Mesendoderm (in vitro differentiated cells): ENCODE measurements at regions not wholly inside any gene's neighbourhood (a gene's known extent, or its start where the extent isn't known, plus 50 kb on each side); places are given as distances from the start of the nearest gene placed in this dataset.
"Not testable (repeated sequence)": the region's sequence is repeated elsewhere in the genome, so short reads cannot be mapped to it uniquely, and the experiment has no call there.

ENCODE experiments used
- DNase-seq: peaks from one replicate; pipeline ENCODE4 v3.0.0; 2013
- H2AK5ac ChIP-seq: 2 replicates; pipeline ENCODE4 v1.6.1; 2013; ENCODE audit warnings: low read length, inconsistent platforms
- H2BK120ac ChIP-seq: 2 replicates; pipeline ENCODE4 v1.6.1; 2013; ENCODE audit warnings: low read depth, mild to moderate bottlenecking, low read length, moderate library complexity, mixed read lengths
- H2BK15ac ChIP-seq: replicated peaks from 2 replicates; pipeline ENCODE4 v1.6.1; 2013; ENCODE audit warnings: low read depth, mild to moderate bottlenecking, moderate library complexity
- H2BK5ac ChIP-seq: 2 replicates; pipeline ENCODE4 v1.6.1; 2013; ENCODE audit warnings: low read length, inconsistent platforms
- H3K18ac ChIP-seq: 2 replicates; pipeline ENCODE4 v1.6.1; 2013; ENCODE audit warnings: mild to moderate bottlenecking, low read length, mixed read lengths
- H3K23ac ChIP-seq: one replicate; pipeline ENCODE4 v1.6.1; 2013; ENCODE audit warnings: low read length
- H3K27ac ChIP-seq: 2 replicates; pipeline ENCODE4 v1.5.1; 2013; ENCODE audit warnings: low read depth, mild to moderate bottlenecking, inconsistent platforms, low read length, moderate library complexity
- H3K27me3 ChIP-seq: 2 replicates; pipeline ENCODE4 v1.6.1; 2013; ENCODE audit warnings: low read length, control low read depth, mild to moderate bottlenecking, inconsistent platforms; ENCODE audit not compliant: insufficient read depth, poor library complexity
- H3K36me3 ChIP-seq: 2 replicates; pipeline ENCODE4 v1.6.1; 2013; ENCODE audit warnings: low read length, inconsistent platforms; ENCODE audit not compliant: control insufficient read depth, insufficient read depth
- H3K4ac ChIP-seq: one replicate; pipeline ENCODE4 v1.6.1; 2013; ENCODE audit warnings: low read depth, mild to moderate bottlenecking, low read length, moderate library complexity
- H3K4me1 ChIP-seq: 2 replicates; pipeline ENCODE4 v1.6.1; 2013; ENCODE audit warnings: low read depth, low read length, inconsistent platforms; ENCODE audit not compliant: control insufficient read depth
- H3K4me2 ChIP-seq: 2 replicates; pipeline ENCODE4 v1.6.1; 2013; ENCODE audit warnings: low read length
- H3K4me3 ChIP-seq: 2 replicates; pipeline ENCODE4 v1.5.1; 2013; ENCODE audit warnings: mild to moderate bottlenecking, low read length
- H3K56ac ChIP-seq: one replicate; pipeline ENCODE4 v1.6.1; 2013; ENCODE audit warnings: low read length
- H3K79me1 ChIP-seq: 2 replicates; pipeline ENCODE4 v1.6.1; 2013; ENCODE audit warnings: low read length, inconsistent platforms
- H3K79me2 ChIP-seq: 2 replicates; pipeline ENCODE4 v1.6.1; 2013; ENCODE audit warnings: mild to moderate bottlenecking, low read length; ENCODE audit not compliant: control insufficient read depth, insufficient read depth
- H3K9ac ChIP-seq: 2 replicates; pipeline ENCODE4 v1.6.1; 2013; ENCODE audit warnings: low read length, inconsistent platforms
- H4K5ac ChIP-seq: one replicate; pipeline ENCODE4 v1.6.1; 2013; ENCODE audit warnings: low read length
- H4K8ac ChIP-seq: one replicate; pipeline ENCODE4 v1.6.1; 2013; ENCODE audit warnings: low read depth, mild to moderate bottlenecking, control low read depth, low read length, moderate library complexity
- WGBS: extraction: QIAGEN DNeasy Blood & Tissue Kit; methylation state at CpG from one replicate; pipeline ENCODE4 v1.1.7; 2013; ENCODE audit warnings: low lambda C conversion rate, missing lambda C conversion rate; ENCODE audit not compliant: insufficient coverage; ENCODE audit errors: extremely low coverage; 5-methylcytosine and 5-hydroxymethylcytosine counted together

DNA sequence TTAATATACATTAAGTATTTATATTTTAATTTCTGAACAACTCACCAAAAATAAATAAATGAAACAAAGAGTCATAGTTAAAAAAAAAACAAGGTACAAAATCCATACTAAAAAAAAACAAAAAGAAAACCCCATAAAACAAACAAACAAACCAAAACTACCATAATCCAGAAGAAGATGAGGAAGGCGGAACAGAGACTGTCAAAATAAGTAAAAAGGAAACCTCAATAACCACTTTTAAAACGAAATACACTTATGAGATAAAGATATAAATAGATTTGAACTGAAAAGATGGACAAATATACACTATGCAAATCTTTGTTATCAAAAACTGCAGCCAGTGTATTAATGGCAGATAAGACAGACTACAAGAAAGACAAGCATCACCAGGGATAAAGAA lies 103.3 kb downstream of the POTEB3 start:
- not testable (repeated sequence) for H3K4me3 ChIP-seq, H3K9ac ChIP-seq, H2BK120ac ChIP-seq, H3K27ac ChIP-seq, H3K4me1 ChIP-seq, H3K4me2 ChIP-seq, H3K79me1 ChIP-seq, H3K79me2 ChIP-seq, H3K23ac ChIP-seq, H2AK5ac ChIP-seq, H3K18ac ChIP-seq, H3K27me3 ChIP-seq, DNase-seq, H2BK5ac ChIP-seq, H3K56ac ChIP-seq, H3K4ac ChIP-seq, H2BK15ac ChIP-seq, H4K5ac ChIP-seq, H3K36me3 ChIP-seq, H4K8ac ChIP-seq
- no CpG with 5 or more reads among the region's 2 CpGs for WGBS

DNA sequence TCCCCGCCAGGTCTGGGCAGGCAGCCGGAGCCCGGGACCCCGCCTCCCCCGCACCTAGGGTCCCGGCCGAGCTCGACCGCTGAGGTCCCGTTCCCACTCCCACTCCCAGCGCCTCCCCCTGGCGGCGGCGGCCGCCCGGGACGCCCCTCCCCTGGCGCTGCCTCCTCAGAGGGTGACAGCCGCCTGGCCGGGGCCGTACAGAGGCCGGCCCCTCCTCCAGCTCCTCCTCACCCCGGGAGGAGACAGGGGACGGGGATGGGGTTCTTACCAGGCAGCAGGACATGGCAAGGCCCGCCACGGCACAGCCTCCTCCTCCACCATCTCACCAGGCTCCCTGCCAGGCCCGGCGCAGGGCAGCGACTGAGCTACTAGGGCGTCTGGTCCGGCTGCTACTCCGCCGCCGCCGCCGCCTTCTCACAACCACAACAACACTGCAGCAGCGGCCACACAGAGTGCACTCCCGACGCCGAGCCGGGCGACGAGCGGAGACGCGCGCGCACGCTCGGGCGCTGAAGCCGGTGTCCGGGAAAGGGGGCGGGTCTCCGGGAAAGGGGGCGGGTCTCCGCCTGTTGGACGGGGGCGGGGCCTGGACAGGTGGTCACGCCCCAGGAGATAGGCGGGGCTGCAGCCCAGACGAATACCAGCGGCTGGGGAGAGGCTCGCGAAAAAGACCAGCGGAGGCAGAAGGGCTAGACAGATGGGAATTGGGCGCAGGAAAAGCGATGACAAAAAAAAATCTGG lies 115.4 kb downstream of the POTEB3 start:
- H3K27me3 ChIP-seq, H3K79me2 ChIP-seq, H3K27ac ChIP-seq, H3K4me2 ChIP-seq, H4K5ac ChIP-seq, H3K4ac ChIP-seq, H2BK5ac ChIP-seq, H3K4me1 ChIP-seq, H2AK5ac ChIP-seq, H2BK15ac ChIP-seq, H2BK120ac ChIP-seq, DNase-seq, H3K9ac ChIP-seq, H3K79me1 ChIP-seq, H3K36me3 ChIP-seq, H4K8ac ChIP-seq, H3K56ac ChIP-seq, H3K18ac ChIP-seq, H3K4me3 ChIP-seq, H3K23ac ChIP-seq: not testable (repeated sequence)
- no CpG with 5 or more reads among the region's 68 CpGs for WGBS

- not testable (repeated sequence) for H3K79me1 ChIP-seq, H2BK15ac ChIP-seq, H2AK5ac ChIP-seq, H3K9ac ChIP-seq, H3K27me3 ChIP-seq, H3K79me2 ChIP-seq, H4K8ac ChIP-seq, H3K56ac ChIP-seq, H3K4me3 ChIP-seq, H3K36me3 ChIP-seq, H3K23ac ChIP-seq, H4K5ac ChIP-seq, H3K18ac ChIP-seq, H2BK5ac ChIP-seq, DNase-seq, H3K4ac ChIP-seq, H2BK120ac ChIP-seq, H3K4me2 ChIP-seq, H3K27ac ChIP-seq, H3K4me1 ChIP-seq
- WGBS = no CpG with 5 or more reads among the region's 2 CpGs
Measured at GRCh38 chr15:21284353-21284752, 155.9 kb downstream of the POTEB3 start.

GRCh38 chr15:21283210-21283609 lies 157.1 kb downstream of the POTEB3 start:
- not testable (repeated sequence) for H3K9ac ChIP-seq, H2BK15ac ChIP-seq, H3K4ac ChIP-seq, H3K79me2 ChIP-seq, H3K23ac ChIP-seq, H3K4me1 ChIP-seq, H3K56ac ChIP-seq, DNase-seq, H3K79me1 ChIP-seq, H3K27me3 ChIP-seq, H4K5ac ChIP-seq, H3K18ac ChIP-seq, H3K4me3 ChIP-seq, H4K8ac ChIP-seq, H2AK5ac ChIP-seq, H3K27ac ChIP-seq, H3K36me3 ChIP-seq, H2BK120ac ChIP-seq, H2BK5ac ChIP-seq, H3K4me2 ChIP-seq
- WGBS = no CpG with 5 or more reads among the region's 1 CpG

GRCh38 chr15:21280272-21280671 lies 160.0 kb downstream of the POTEB3 start:
- not testable (repeated sequence) for H3K27me3 ChIP-seq, H2AK5ac ChIP-seq, H2BK15ac ChIP-seq, H4K5ac ChIP-seq, H3K4me2 ChIP-seq, H3K4ac ChIP-seq, H3K79me2 ChIP-seq, H3K23ac ChIP-seq, H3K27ac ChIP-seq, H3K79me1 ChIP-seq, H3K36me3 ChIP-seq, H3K56ac ChIP-seq, H2BK120ac ChIP-seq, H2BK5ac ChIP-seq, H4K8ac ChIP-seq, H3K9ac ChIP-seq, H3K4me3 ChIP-seq, H3K4me1 ChIP-seq, H3K18ac ChIP-seq, DNase-seq
- no CpG with 5 or more reads among the region's 3 CpGs for WGBS
